Hematopoietic multipotent progenitor cell treated with erythropoietin and hydrocortisone succinate and interleukin-3 and kit ligand, for 4 days (in vitro differentiated cells): ENCODE measurements at regions not wholly inside any gene's neighbourhood (a gene's known extent, or its start where the extent isn't known, plus 50 kb on each side); places are given as distances from the start of the nearest gene placed in this dataset.
A peak's percentile ranks its signal among the peaks of the same experiment; 100 is the strongest.
"Not testable (repeated sequence)": the region's sequence is repeated elsewhere in the genome, so short reads cannot be mapped to it uniquely, and the experiment has no call there.

ENCODE experiments used
- DNase-seq: peaks from one replicate; pipeline ENCODE4 v3.0.0-alpha.2; 2015

- peak; percentile 9 for DNase-seq
Measured at GRCh38 chr6:131336596-131336995, 201.3 kb downstream of the AKAP7 start.

- not testable (repeated sequence) for DNase-seq
Measured at GRCh38 chr6:131346896-131347295, 211.6 kb downstream of the AKAP7 start.

- DNase-seq, result no peak
Measured at GRCh38 chr6:131348572-131348971, 213.3 kb downstream of the AKAP7 start.

- DNase-seq, result no peak
Measured at GRCh38 chr6:131349199-131349598, 213.9 kb downstream of the AKAP7 start.

- DNase-seq, result no peak
Measured at GRCh38 chr6:131353106-131353505, 217.8 kb downstream of the AKAP7 start.

- DNase-seq, result no peak
Measured at GRCh38 chr6:131353876-131354275, 218.6 kb downstream of the AKAP7 start.

- DNase-seq, result no peak
Measured at GRCh38 chr6:131354356-131354755, 218.7 kb upstream of the ARG1 start.

GRCh38 chr6:131356161-131356560 is 216.9 kb upstream of the ARG1 start:
- DNase-seq, result no peak

- no peak for DNase-seq
Measured at GRCh38 chr6:131357501-131357900, 215.5 kb upstream of the ARG1 start.

GRCh38 chr6:131362070-131362469 is 211.0 kb upstream of the ARG1 start:
- DNase-seq, result no peak

GRCh38 chr6:131362696-131363095 is 210.3 kb upstream of the ARG1 start:
- DNase-seq, result no peak

GRCh38 chr6:131363947-131364834 is 208.8 kb upstream of the ARG1 start:
- no peak for DNase-seq

- DNase-seq, result no peak
Measured at GRCh38 chr6:131366223-131366622, 206.8 kb upstream of the ARG1 start.

- no peak for DNase-seq
Measured at GRCh38 chr6:131367206-131367873, 205.7 kb upstream of the ARG1 start.

GRCh38 chr6:131368198-131368911 is 204.7 kb upstream of the ARG1 start:
- peak; percentile 58 for DNase-seq

- DNase-seq, result no peak
Measured at GRCh38 chr6:131372535-131372934, 200.5 kb upstream of the ARG1 start.

GRCh38 chr6:131377112-131377705 is 195.8 kb upstream of the ARG1 start:
- no peak for DNase-seq

GRCh38 chr6:131378874-131379273 is 194.2 kb upstream of the ARG1 start:
- DNase-seq, result no peak

- no peak for DNase-seq
Measured at GRCh38 chr6:131379948-131380347, 193.1 kb upstream of the ARG1 start.

GRCh38 chr6:131381052-131381708 is 191.8 kb upstream of the ARG1 start:
- peak; percentile 6 for DNase-seq

- DNase-seq, result no peak
Measured at GRCh38 chr6:131381709-131382093, 191.3 kb upstream of the ARG1 start.

GRCh38 chr6:131382631-131383030 is 190.4 kb upstream of the ARG1 start:
- DNase-seq, result no peak
